Coronary artery (tissue), 2 donors: ENCODE measurements at regions not wholly inside any gene's neighbourhood (a gene's known extent, or its start where the extent isn't known, plus 50 kb on each side); places are given as distances from the start of the nearest gene placed in this dataset.

Experiments used
- DNase-seq: peaks from one replicate; pipeline ENCODE4 v3.0.0-alpha.2; 2017; ENCODE audit warnings: low spot score
- H3K27ac ChIP-seq, 2 donors: fragments of 200-600 bp; sonication (generic); one replicate each; pipeline ENCODE4 v1.5.1; 2016 to 2019
- H3K4me3 ChIP-seq: fragments of 200-600 bp; sonication (generic); 2 replicates; pipeline ENCODE4 v1.5.1; 2016; ENCODE audit warnings: mild to moderate bottlenecking, moderate library complexity
- TF ChIP-seq, protein P1 (sequence below): fragments of 200-600 bp; sonication (generic); IDR thresholded peaks from one replicate; pipeline ENCODE4 v1.5.1; 2019; ENCODE audit warnings: antibody characterized with exemption

DNA sequence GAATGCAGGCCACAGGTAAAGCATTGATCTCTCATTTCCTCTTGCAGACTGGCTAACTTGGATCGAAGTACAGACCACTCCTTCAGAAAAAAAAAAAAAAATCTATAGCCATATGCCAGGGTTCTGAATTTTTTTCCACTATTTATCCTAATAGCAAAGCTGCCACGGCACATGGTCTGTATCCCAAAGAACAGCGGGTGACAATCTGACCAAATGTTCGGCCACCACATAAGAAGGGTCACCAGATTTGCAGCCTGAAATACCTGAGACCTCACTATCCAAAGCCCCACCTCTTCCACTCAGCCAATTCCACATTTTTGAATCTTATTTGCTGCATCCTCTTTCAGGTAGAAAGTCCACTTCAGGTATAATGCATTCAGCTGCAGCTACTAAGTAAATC lies 55.6 kb upstream of the RGS7 start:
- no peak overlapping the region for H3K27ac ChIP-seq
- TF ChIP-seq, protein P1, sequence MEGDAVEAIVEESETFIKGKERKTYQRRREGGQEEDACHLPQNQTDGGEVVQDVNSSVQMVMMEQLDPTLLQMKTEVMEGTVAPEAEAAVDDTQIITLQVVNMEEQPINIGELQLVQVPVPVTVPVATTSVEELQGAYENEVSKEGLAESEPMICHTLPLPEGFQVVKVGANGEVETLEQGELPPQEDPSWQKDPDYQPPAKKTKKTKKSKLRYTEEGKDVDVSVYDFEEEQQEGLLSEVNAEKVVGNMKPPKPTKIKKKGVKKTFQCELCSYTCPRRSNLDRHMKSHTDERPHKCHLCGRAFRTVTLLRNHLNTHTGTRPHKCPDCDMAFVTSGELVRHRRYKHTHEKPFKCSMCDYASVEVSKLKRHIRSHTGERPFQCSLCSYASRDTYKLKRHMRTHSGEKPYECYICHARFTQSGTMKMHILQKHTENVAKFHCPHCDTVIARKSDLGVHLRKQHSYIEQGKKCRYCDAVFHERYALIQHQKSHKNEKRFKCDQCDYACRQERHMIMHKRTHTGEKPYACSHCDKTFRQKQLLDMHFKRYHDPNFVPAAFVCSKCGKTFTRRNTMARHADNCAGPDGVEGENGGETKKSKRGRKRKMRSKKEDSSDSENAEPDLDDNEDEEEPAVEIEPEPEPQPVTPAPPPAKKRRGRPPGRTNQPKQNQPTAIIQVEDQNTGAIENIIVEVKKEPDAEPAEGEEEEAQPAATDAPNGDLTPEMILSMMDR: no peak
- H3K4me3 ChIP-seq: no peak overlapping the region
- DNase-seq: no peak

DNA sequence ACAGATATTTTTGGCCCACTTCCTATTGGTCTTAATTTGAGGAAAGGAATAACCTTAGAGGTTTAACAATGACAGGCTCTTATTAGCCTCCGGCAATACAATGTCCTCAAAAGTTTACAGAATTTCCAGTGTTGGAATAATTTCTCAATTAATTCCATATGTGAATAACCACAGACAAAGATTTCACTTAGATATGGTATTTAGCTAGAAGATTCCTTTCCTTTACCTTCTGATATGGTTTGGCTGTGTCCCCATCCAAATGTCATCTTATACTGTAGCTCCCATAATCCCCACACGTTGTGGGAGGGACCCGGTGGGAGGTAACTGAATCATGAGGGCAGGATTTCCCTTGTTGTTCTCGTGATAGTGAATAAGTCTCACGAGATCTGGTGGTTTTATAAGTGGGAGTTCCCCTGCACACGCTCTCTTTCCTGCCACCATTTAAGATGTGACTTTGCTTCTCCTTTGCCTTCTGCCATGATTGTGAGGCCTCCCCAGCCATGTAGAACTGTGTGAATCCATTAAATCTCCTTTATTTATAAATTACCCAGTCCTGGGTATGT lies 54.9 kb upstream of the RGS7 start:
- no peak overlapping the region for H3K4me3 ChIP-seq
- no peak overlapping the region for H3K27ac ChIP-seq
- no peak for DNase-seq
- TF ChIP-seq, protein P1: no peak

DNA sequence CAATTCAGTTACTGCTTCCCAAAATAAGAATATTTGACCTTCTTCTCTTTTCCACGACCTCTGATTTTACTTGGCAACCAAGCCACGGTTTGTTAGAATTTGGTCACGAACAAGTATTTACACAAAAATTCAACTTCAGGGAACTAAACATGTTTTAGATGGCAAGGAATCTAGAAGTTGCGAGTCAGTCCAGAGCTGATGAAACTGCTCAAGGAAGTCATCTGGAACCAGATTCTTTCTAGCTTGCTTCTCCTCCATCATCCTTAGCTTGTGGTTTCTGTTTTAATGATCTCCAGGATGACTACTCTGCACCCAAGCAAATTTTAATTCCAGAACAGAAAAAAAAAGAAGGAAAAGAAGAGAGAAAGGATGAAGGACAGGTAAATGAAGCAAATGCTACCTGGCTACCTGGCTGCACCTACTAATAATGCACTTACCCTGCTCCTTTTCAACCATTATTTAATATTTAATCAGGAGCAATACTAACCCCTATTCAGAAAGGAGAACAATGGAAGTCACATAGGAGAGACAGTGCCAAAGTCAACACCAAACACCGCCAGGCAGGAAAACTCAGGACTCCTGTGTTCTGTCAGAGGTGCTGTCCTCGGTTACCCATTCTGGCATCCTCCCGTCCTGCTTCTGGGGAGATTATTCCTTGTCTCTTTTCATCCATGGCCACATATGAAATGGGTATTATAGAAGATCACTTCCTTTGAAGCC lies 54.2 kb upstream of the RGS7 start:
- TF ChIP-seq, protein P1: no peak
- Histone ChIP-seq H3K4me3 (no peak overlapping the region), H3K27ac (no peak overlapping the region)
- DNase-seq: no peak

DNA sequence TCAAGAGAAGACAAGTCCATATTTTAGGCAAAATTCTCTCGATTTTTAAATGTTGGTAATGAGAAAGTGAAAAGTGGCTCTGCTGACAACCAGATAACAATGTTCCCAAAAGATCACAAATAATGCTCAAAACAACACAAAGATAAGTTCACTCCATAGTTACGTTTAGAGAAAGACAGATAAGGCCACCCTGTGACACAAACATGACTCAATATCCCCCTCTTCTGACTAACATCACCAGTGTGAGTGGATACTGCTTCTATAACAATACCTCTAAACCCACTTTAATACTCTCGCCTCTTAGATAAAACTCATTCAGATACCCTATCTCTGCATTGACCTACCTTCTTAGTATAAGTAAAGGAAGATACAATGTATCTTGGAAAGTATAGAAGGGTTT lies 51.2 kb upstream of the RGS7 start:
- TF ChIP-seq, protein P1: no peak
- DNase-seq: no peak
- Histone ChIP-seq H3K4me3 (no peak overlapping the region), H3K27ac (no peak overlapping the region)
